ENCODE measurements at regions not wholly inside any gene's neighbourhood (a gene's known extent, or its start where the extent isn't known, plus 50 kb on each side); places are given as distances from the start of the nearest gene placed in this dataset.

GRCh38 chr5:155564541-155564940, 551.0 kb downstream of the KIF4B start:
- Histone ChIP-seq H3K9ac (ENCODE audit: low read depth in 1 of 2, low read length in 2 of 2) (no peak overlapping the region), H3K9me3 (ENCODE audit: control insufficient read depth in 4 of 4, low read length in 3 of 4) (peaks cover 0 to 4% (median 3%) of the 10 kb centered on the region in 4 donors), H3K27ac (ENCODE audit: low read depth in 1 of 2, low read length in 2 of 2) (no peak overlapping the region), H3K4me3 (ENCODE audit: low read depth in 1 of 3, low read length in 3 of 3) (no peak overlapping the region), H3K4me1 (ENCODE audit: control insufficient read depth in 4 of 4, insufficient read depth in 4 of 4, low read length in 3 of 4) (no peaks in the 10 kb centered on the region), H3K36me3 (ENCODE audit: control insufficient read depth in 4 of 4, insufficient read depth in 3 of 4, low read depth in 1 of 4, low read length in 3 of 4) (no peaks in the 10 kb centered on the region), H3K27me3 (ENCODE audit: control insufficient read depth in 4 of 4, insufficient read depth in 4 of 4, low read length in 3 of 4) (no peaks in the 10 kb centered on the region)
- 85% methylated on average over 12 of the region's 12 CpGs for WGBS
- DNase-seq (ENCODE audit: low spot score), result no peak
- TF ChIP-seq FOXA2 (IDR thresholded peaks at IDR 0.05) (no peak), SP1 (IDR thresholded peaks at IDR 0.05) (no peak), NR2F2 (IDR thresholded peaks at IDR 0.05) (no peak), FOXA1 (IDR thresholded peaks at IDR 0.05) (no peak), EGR1 (IDR thresholded peaks at IDR 0.05; ENCODE audit: low read depth in 2 of 2) (no peak), RAD21 (IDR thresholded peaks at IDR 0.05) (no peak), RXRA (IDR thresholded peaks at IDR 0.05) (no peak), TAF1 (conservative IDR thresholded peaks at IDR 0.05) (no peak), YY1 (IDR thresholded peaks at IDR 0.05) (no peak), GABPA (IDR thresholded peaks at IDR 0.05 in 1 of 2, conservative IDR thresholded peaks at IDR 0.05 in 1 of 2) (no peak), REST (IDR thresholded peaks at IDR 0.05) (no peak), CTCF (IDR thresholded peaks at IDR 0.05; ENCODE audit: low read depth, low read length, missing input control) (no peak), HNF4G (IDR thresholded peaks at IDR 0.05) (no peak), HNF4A (conservative IDR thresholded peaks at IDR 0.05) (no peak), JUND (IDR thresholded peaks at IDR 0.05) (no peak)
- TF ChIP-seq, protein P1, sequence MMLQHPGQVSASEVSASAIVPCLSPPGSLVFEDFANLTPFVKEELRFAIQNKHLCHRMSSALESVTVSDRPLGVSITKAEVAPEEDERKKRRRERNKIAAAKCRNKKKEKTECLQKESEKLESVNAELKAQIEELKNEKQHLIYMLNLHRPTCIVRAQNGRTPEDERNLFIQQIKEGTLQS (IDR thresholded peaks at IDR 0.05), result no peak
- TF ChIP-seq, protein P2, sequence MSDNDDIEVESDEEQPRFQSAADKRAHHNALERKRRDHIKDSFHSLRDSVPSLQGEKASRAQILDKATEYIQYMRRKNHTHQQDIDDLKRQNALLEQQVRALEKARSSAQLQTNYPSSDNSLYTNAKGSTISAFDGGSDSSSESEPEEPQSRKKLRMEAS (IDR thresholded peaks at IDR 0.05), result no peak
- TF ChIP-seq, protein P3, sequence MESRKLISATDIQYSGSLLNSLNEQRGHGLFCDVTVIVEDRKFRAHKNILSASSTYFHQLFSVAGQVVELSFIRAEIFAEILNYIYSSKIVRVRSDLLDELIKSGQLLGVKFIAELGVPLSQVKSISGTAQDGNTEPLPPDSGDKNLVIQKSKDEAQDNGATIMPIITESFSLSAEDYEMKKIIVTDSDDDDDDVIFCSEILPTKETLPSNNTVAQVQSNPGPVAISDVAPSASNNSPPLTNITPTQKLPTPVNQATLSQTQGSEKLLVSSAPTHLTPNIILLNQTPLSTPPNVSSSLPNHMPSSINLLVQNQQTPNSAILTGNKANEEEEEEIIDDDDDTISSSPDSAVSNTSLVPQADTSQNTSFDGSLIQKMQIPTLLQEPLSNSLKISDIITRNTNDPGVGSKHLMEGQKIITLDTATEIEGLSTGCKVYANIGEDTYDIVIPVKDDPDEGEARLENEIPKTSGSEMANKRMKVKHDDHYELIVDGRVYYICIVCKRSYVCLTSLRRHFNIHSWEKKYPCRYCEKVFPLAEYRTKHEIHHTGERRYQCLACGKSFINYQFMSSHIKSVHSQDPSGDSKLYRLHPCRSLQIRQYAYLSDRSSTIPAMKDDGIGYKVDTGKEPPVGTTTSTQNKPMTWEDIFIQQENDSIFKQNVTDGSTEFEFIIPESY (IDR thresholded peaks at IDR 0.05), result no peak

All from liver (tissue), 8 donors.